ENCODE measurements at regions not wholly inside any gene's neighbourhood (a gene's known extent, or its start where the extent isn't known, plus 50 kb on each side); places are given as distances from the start of the nearest gene placed in this dataset.
"Not testable (repeated sequence)": the region's sequence is repeated elsewhere in the genome, so short reads cannot be mapped to it uniquely, and the experiment has no call there.

- no peak for DNase-seq
Measured at GRCh38 chr20:60100780-60101179, 142.6 kb downstream of the CDH26 start.

GRCh38 chr20:60101201-60101890 is 143.1 kb downstream of the CDH26 start:
- no peak for DNase-seq

GRCh38 chr20:60101891-60102281 is 143.7 kb downstream of the CDH26 start:
- DNase-seq: no peak

DNA sequence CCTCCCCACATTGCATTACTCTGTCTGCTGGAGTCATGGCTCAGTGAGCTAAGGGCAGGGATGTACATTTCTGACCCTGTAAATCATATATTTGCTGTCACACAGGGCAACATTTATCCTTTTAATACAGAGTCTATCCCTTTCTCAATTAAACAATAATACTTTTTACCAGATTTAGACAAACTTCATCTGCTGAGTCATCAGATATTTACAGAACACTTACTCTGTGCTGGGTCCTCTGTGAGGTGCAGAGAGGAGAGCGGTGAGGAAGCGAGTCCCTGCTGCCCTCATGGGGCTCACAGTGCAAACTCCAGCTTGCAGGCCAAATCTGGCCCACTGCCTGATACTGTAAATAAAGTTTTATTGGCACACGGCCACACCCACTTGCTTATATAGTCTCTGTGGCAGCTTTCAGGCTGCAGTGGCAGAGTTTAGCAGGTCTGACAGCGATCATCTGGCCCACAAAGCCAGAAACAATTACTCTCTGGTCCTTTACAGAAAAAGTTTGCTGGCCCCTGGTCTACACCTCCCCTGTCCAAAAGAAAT is 144.5 kb downstream of the CDH26 start:
- no peak for DNase-seq

GRCh38 chr20:60104993-60105803 is 147.0 kb downstream of the CDH26 start:
- DNase-seq: no peak

DNA sequence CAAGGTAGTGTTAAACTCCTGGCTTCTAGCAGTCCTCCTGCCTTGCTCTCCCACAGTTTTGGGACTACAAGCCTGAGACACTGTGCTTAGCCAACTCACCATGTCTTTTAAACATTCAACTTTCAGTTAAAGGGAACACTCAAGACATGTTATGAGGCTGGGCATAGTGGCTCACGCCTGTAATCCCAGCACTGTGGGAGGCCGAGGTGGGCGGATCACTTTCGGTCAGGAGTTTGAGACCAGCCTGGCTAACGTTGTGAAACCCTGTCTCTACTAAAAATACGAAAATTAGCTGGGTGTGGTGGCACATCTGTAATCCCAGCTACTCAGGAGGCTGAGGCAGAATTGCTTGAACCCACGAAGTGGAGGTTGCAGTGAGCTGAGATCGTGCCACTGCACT is 148.0 kb downstream of the CDH26 start:
- DNase-seq: not testable (repeated sequence)

GRCh38 chr20:60107621-60108390 is 149.6 kb downstream of the CDH26 start:
- no peak for DNase-seq

GRCh38 chr20:60108397-60108796 is 150.2 kb downstream of the CDH26 start:
- DNase-seq: no peak

DNA sequence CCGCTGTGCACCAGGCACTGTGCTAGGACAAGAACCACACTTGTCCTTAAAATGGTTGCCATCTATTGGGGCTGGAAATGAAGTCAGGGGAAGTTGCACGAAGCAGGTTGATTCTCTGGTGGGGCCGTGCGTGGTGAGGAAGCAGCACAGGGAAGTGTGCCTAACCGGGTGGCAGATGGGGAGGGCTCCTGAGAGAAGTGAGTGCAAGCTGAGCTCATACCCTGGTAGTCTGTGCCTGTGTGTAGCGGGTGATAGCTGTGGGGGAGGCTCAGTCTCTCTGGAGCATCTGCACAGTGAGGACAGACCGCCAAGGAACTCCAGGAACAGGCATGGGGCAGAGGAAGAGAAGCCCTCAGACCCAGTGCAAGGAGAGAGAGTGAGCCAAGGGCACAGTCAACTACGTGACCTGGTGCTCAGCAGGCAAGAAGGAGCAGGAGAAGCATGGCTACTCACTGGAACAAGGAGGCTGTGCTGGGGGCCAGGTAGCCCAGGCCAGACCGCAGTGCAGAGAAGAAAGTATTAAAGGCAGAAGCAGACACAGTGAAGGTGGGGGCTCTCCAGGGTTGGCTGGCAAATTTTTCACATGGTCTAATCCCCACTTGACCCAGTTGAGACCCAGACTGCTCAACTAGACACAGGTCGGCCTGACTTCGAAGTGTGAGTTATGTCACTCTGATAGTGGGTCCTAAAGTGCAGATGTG is 155.0 kb downstream of the CDH26 start:
- no peak for DNase-seq

DNA sequence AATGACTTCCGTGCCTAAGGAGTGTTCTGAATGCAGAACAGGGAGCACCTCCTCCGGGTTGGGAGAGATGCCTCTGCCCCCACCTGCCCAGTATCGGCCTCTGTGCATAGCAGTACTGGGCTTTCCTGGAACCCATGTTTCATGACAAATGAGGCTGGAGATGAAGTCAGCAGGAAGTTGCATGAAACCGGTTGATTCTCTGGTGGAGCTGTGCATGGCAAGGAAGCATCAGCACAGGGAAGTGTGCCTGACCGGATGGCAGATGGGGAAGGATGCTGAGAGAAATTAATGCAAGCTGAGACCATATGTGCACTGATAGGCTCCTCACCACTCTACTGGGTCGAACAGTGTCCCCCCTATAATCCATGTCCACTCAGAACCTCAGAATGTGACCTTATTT is 155.5 kb downstream of the CDH26 start:
- DNase-seq: no peak

- no peak for DNase-seq
Measured at GRCh38 chr20:60115451-60115850, 157.2 kb downstream of the CDH26 start.

DNA sequence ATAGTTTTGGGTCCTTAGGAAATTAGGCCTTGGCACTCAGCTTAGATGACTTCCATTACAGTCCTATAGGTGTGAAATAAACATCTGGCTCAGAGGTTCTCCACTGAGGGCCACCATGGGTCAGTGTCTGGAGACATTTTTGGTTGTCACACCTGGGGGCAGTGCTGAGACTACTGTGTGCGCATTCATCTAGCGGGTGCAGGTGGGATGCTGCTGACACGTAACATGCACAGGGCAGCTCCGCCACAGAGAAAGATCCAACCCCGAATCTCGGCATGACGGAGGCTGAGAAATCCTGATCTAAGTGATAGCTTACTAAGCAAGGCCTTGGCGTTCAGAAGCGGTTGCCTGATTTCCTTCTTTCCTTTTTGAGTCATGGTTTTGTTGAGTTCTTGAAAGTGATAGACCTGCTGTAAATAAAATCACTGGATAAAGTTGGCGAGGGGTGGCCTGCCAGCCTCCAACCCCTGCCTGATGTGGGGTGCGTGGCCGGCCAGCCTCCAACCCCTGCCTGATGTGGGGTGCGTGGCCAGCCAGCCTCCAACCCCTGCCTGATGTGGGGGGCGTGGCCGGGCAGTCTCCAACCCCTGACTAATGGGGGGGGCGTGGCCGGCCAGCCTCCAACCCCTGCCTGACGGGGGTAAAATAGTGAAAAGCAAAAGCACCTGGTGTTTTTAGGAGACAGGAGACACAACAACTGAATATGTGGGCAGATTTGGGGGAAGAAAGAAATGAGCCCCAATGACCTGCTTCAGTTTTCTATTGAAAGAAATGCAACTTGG is 158.1 kb downstream of the CDH26 start:
- DNase-seq: no peak

GRCh38 chr20:60117065-60117464 is 158.8 kb downstream of the CDH26 start:
- DNase-seq: no peak

GRCh38 chr20:60121903-60122302 is 163.7 kb downstream of the CDH26 start:
- no peak for DNase-seq

GRCh38 chr20:60122671-60123070 is 164.4 kb downstream of the CDH26 start:
- no peak for DNase-seq

DNA sequence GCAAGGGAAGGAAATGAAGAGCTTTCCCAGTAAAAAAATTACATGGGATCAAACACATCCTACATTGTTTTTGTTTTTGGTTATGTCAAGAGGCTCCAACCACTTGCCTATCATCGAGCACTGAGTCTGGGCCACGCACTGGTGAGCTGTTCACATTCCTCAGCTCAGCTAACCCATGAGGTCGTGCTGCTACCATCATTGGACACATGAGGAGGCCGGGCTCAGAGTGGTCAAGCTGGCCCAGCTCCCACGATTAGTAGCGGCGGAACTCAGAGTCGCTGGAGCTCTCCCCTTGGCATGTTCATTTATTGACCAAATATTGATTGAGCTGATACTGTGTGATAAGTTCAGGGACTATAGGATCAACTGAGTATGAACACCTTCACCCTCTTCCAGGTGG is 164.9 kb downstream of the CDH26 start:
- no peak for DNase-seq

DNA sequence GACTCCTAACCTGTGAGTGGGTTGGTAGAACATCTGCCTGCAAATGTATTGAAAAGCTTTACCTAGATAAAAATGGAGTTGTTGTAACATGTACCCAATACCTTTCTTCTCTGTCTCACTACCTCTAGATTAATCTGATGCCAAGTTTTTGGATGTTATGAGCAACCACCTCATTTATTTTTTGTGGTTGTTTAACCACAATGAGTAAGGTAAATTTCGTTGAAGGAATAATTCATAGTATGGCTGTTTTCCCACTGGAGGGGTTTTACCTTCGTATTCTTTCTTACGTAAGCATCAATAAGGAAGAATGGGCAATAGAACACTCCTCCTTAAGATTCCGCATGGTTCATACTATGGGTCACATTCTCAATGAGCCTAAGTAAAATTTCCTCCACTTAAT is 165.4 kb downstream of the CDH26 start:
- no peak for DNase-seq

GRCh38 chr20:60124776-60125381 is 166.7 kb downstream of the CDH26 start:
- DNase-seq: no peak

DNA sequence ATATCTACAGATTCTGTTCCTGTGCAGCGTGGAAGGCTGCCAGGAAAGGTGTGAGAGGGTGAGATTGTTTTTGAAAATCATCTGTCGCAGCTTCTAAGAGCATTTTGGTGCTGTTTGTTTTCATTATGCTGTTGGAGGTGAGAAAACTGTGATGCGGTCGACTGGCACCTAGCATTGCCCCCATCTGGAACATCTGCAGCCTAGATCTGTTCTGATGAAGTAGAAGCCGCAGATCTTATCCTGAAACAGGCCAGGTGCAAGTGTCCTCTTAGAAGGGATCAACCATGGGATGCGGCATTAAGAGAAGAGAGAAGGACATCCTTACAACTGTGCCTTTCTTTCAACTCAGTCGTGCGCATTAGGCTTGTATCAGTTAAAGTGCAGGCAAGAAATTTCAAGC is 167.3 kb downstream of the CDH26 start:
- DNase-seq: no peak

GRCh38 chr20:60126975-60127374 is 168.8 kb downstream of the CDH26 start:
- DNase-seq: no peak

- no peak for DNase-seq
Measured at GRCh38 chr20:60131375-60131774, 173.2 kb downstream of the CDH26 start.

Data from activated CD4-positive, alpha-beta T cell treated with anti-CD3 and anti-CD28 coated beads for 1 hour (primary cell).